GM23338 (cell line): ENCODE measurements at regions not wholly inside any gene's neighbourhood (a gene's known extent, or its start where the extent isn't known, plus 50 kb on each side); places are given as distances from the start of the nearest gene placed in this dataset.

Source experiments
- ATAC-seq: fragments of 200-7000 bp; cut with Tn5 transposase; 3 replicates; pipeline ENCODE4 v1.9.1; 2020
- DNase-seq: peaks from one replicate; pipeline ENCODE4 v3.0.0-alpha.2; 2015; ENCODE audit warnings: low spot score
- H2AFZ ChIP-seq: fragments of 200-600 bp; sonication (generic); 2 replicates; pipeline ENCODE4 v1.8.0; 2016; ENCODE audit warnings: antibody characterized with exemption, mild to moderate bottlenecking, moderate library complexity
- H3F3A ChIP-seq: fragments of 200-600 bp; sonication (generic); replicated peaks from 2 replicates; pipeline ENCODE4 v1.8.0; 2017; ENCODE audit warnings: antibody characterized with exemption, mixed run types, low read depth
- H3K27ac ChIP-seq: fragments of 200-600 bp; sonication (generic); 2 replicates; pipeline ENCODE4 v1.6.1; 2016; ENCODE audit warnings: low read depth
- H3K27me3 ChIP-seq: fragments of 200-600 bp; sonication (generic); 2 replicates; pipeline ENCODE4 v1.8.0; 2016; ENCODE audit warnings: mild to moderate bottlenecking, mixed run types, moderate library complexity; ENCODE audit not compliant: insufficient read depth
- H3K36me3 ChIP-seq: fragments of 200-600 bp; sonication (generic); 2 replicates; pipeline ENCODE4 v1.8.0; 2016; ENCODE audit warnings: mild to moderate bottlenecking; ENCODE audit not compliant: insufficient read depth
- H3K4me1 ChIP-seq: fragments of 200-600 bp; sonication (generic); 2 replicates; pipeline ENCODE4 v1.8.0; 2016; ENCODE audit warnings: mild to moderate bottlenecking, moderate library complexity; ENCODE audit not compliant: insufficient read depth
- H3K4me2 ChIP-seq: fragments of 200-600 bp; sonication (generic); 2 replicates; pipeline ENCODE4 v1.7.1; 2017; ENCODE audit warnings: mixed run types
- H3K4me3 ChIP-seq: fragments of 200-600 bp; sonication (generic); 2 replicates; pipeline ENCODE4 v1.6.1; 2016; ENCODE audit warnings: mixed run types
- H3K79me2 ChIP-seq: fragments of 200-600 bp; sonication (generic); replicated peaks from 2 replicates; pipeline ENCODE4 v1.8.0; 2017; ENCODE audit warnings: mild to moderate bottlenecking; ENCODE audit not compliant: insufficient read depth
- H3K9me2 ChIP-seq: fragments of 200-600 bp; sonication (generic); 2 replicates; pipeline ENCODE4 v1.8.0; 2017; ENCODE audit not compliant: insufficient read depth
- H4K20me1 ChIP-seq: fragments of 200-600 bp; sonication (generic); replicated peaks from 2 replicates; pipeline ENCODE4 v1.8.0; 2017; ENCODE audit warnings: mild to moderate bottlenecking; ENCODE audit not compliant: insufficient read depth
- H3K27ac Mint-ChIP-seq: 2 replicates; pipeline ENCODE4 v1.8.0; 2020; ENCODE audit warnings: inconsistent platforms, mild to moderate bottlenecking, moderate library complexity, mixed read lengths
- H3K27me3 Mint-ChIP-seq: 3 replicates; pipeline ENCODE4 v1.8.0; 2022; ENCODE audit warnings: low read depth, mild to moderate bottlenecking, moderate library complexity, mixed read lengths, inconsistent platforms; ENCODE audit not compliant: insufficient read depth, poor library complexity
- H3K36me3 Mint-ChIP-seq: 3 replicates; pipeline ENCODE4 v1.8.0; 2021; ENCODE audit warnings: low read depth, mild to moderate bottlenecking, inconsistent platforms, moderate library complexity, mixed read lengths
- H3K4me1 Mint-ChIP-seq: 3 replicates; pipeline ENCODE4 v1.8.0; 2020; ENCODE audit warnings: mild to moderate bottlenecking, inconsistent platforms, mixed read lengths
- H3K4me3 Mint-ChIP-seq: 3 replicates; pipeline ENCODE4 v1.8.0; 2021; ENCODE audit warnings: moderate library complexity, mild to moderate bottlenecking, inconsistent platforms, mixed read lengths
- H3K9me3 Mint-ChIP-seq: 3 replicates; pipeline ENCODE4 v1.8.0; 2020; ENCODE audit warnings: moderate library complexity, mild to moderate bottlenecking, inconsistent platforms, mixed read lengths
- CTCF ChIP-seq, 2 experiments: fragments of 200-600 bp in 1 of 2; sonication (generic) in 1 of 2; conservative IDR thresholded peaks; 2 replicates each; pipeline versions ENCODE4 v1.5.1 to v1.6.1; 2016 to 2017; ENCODE audit warnings: antibody characterized with exemption in 2 of 2, low read depth in 2 of 2, mild to moderate bottlenecking in 2 of 2, moderate library complexity in 1 of 2
- EZH2phosphoT487 ChIP-seq: fragments of 200-600 bp; sonication (generic); IDR thresholded peaks from one replicate; pipeline ENCODE4 v1.8.1; 2018; ENCODE audit warnings: antibody characterized with exemption; ENCODE audit not compliant: unreplicated experiment
- JUNB ChIP-seq: IDR thresholded peaks from one replicate; pipeline ENCODE4 v1.6.1; 2016; ENCODE audit warnings: antibody characterized with exemption; ENCODE audit not compliant: unreplicated experiment
- NANOG ChIP-seq: IDR thresholded peaks from 2 replicates; pipeline ENCODE4 v1.6.1; 2016; ENCODE audit warnings: antibody characterized with exemption, borderline replicate concordance
- POLR2AphosphoS5 ChIP-seq: IDR thresholded peaks from 2 replicates; pipeline ENCODE4 v1.6.1; 2016; ENCODE audit warnings: antibody characterized with exemption, low read depth
- REST ChIP-seq: IDR thresholded peaks from one replicate; pipeline ENCODE4 v1.6.1; 2018; ENCODE audit warnings: antibody characterized with exemption; ENCODE audit not compliant: unreplicated experiment
- STAT1 ChIP-seq: IDR thresholded peaks from one replicate; pipeline ENCODE4 v1.6.1; 2016; ENCODE audit warnings: antibody characterized with exemption; ENCODE audit not compliant: unreplicated experiment
- ZNF331 ChIP-seq: fragments of 250-450 bp; sonication (Bioruptor Pico); IDR thresholded peaks from 2 replicates; pipeline ENCODE4 v1.5.0; 2020; ENCODE audit warnings: low read depth, mild to moderate bottlenecking, moderate library complexity
- ZNF462 ChIP-seq: fragments of 250-450 bp; sonication (Bioruptor Pico); IDR thresholded peaks from 2 replicates; pipeline ENCODE4 v1.5.0; 2020; ENCODE audit warnings: mild to moderate bottlenecking, moderate library complexity

GRCh38 chr5:103941596-103941995, 379.0 kb upstream of the NUDT12 start:
- H3K36me3 Mint-ChIP-seq = no peaks in the 10 kb centered on the region
- H2AFZ ChIP-seq = no peak overlapping the region
- ATAC-seq = no peak
- no peaks in the 10 kb centered on the region for H3K27me3 Mint-ChIP-seq
- H3K27me3 ChIP-seq = no peaks in the 10 kb centered on the region
- no peaks in the 10 kb centered on the region for H3K4me1 Mint-ChIP-seq
- H3K36me3 ChIP-seq = no peaks in the 10 kb centered on the region
- no peaks in the 10 kb centered on the region for H3K9me2 ChIP-seq
- H3K4me3 ChIP-seq = no peak overlapping the region
- H4K20me1 ChIP-seq = no peaks in the 10 kb centered on the region
- no peaks in the 10 kb centered on the region for H3F3A ChIP-seq
- no peak overlapping the region for H3K27ac Mint-ChIP-seq
- no peak overlapping the region for H3K27ac ChIP-seq
- TF ChIP-seq NANOG (no peak), CTCF (conservative IDR thresholded peaks at IDR 0.05; ENCODE audit: low read depth in 2 of 2) (no peak), ZNF462 (CRISPR knock-in tag) (no peak), POLR2AphosphoS5 (no peak), REST (no peak), STAT1 (no peak), EZH2phosphoT487 (no peak), JUNB (no peak), ZNF331 (CRISPR knock-in tag) (no peak)
- H3K4me2 ChIP-seq = no peak overlapping the region
- H3K79me2 ChIP-seq = no peaks in the 10 kb centered on the region
- H3K4me3 Mint-ChIP-seq = no peak overlapping the region
- no peaks in the 10 kb centered on the region for H3K4me1 ChIP-seq
- H3K9me3 Mint-ChIP-seq = no peaks in the 10 kb centered on the region
- DNase-seq = no peak
